ENCODE measurements at regions not wholly inside any gene's neighbourhood (a gene's known extent, or its start where the extent isn't known, plus 50 kb on each side); places are given as distances from the start of the nearest gene placed in this dataset.

GRCh38 chr2:147628971-147629421, 215.8 kb upstream of the ACVR2A start:
- TF ChIP-seq CTCF (IDR thresholded peaks at IDR 0.05), result no peak
- H3K9me3 Mint-ChIP-seq (ENCODE audit: unreplicated experiment), result no peaks in the 10 kb centered on the region
- H3K27ac Mint-ChIP-seq (ENCODE audit: unreplicated experiment), result no peak overlapping the region
- no peaks in the 10 kb centered on the region for H3K36me3 Mint-ChIP-seq (ENCODE audit: unreplicated experiment)
- no peaks in the 10 kb centered on the region for H3K27me3 Mint-ChIP-seq (ENCODE audit: unreplicated experiment)
- no peak overlapping the region for H3K4me3 Mint-ChIP-seq (ENCODE audit: unreplicated experiment)
- DNase-seq (ENCODE audit: extremely low spot score, unreplicated experiment), result no peak
- H3K4me1 Mint-ChIP-seq (ENCODE audit: unreplicated experiment), result no peaks in the 10 kb centered on the region

GRCh38 chr2:147623328-147623727, 221.5 kb upstream of the ACVR2A start:
- H3K36me3 Mint-ChIP-seq (ENCODE audit: unreplicated experiment), result no peaks in the 10 kb centered on the region
- no peaks in the 10 kb centered on the region for H3K9me3 Mint-ChIP-seq (ENCODE audit: unreplicated experiment)

GRCh38 chr2:147621656-147622197, 223.1 kb upstream of the ACVR2A start:
- Mint-ChIP-seq H3K4me3 (ENCODE audit: unreplicated experiment) (no peak overlapping the region), H3K9me3 (ENCODE audit: unreplicated experiment) (no peaks in the 10 kb centered on the region), H3K36me3 (ENCODE audit: unreplicated experiment) (no peaks in the 10 kb centered on the region), H3K27me3 (ENCODE audit: unreplicated experiment) (peaks cover 7% of the 10 kb centered on the region), H3K4me1 (ENCODE audit: unreplicated experiment) (no peaks in the 10 kb centered on the region), H3K27ac (ENCODE audit: unreplicated experiment) (no peak overlapping the region)
- DNase-seq (ENCODE audit: extremely low spot score, unreplicated experiment), result no peak
- no peak for TF ChIP-seq CTCF (IDR thresholded peaks at IDR 0.05)

More at GRCh38 chr2:147623328-147623727, 221.5 kb upstream of the ACVR2A start:
- Mint-ChIP-seq H3K27me3 (ENCODE audit: unreplicated experiment) (peaks cover 3% of the 10 kb centered on the region), H3K27ac (ENCODE audit: unreplicated experiment) (no peak overlapping the region), H3K4me1 (ENCODE audit: unreplicated experiment) (no peaks in the 10 kb centered on the region), H3K4me3 (ENCODE audit: unreplicated experiment) (no peak overlapping the region)
- DNase-seq (ENCODE audit: extremely low spot score, unreplicated experiment), result no peak
- no peak for TF ChIP-seq CTCF (IDR thresholded peaks at IDR 0.05)

GRCh38 chr2:147619808-147620207, 225.0 kb upstream of the ACVR2A start:
- no peaks in the 10 kb centered on the region for H3K9me3 Mint-ChIP-seq (ENCODE audit: unreplicated experiment)
- H3K36me3 Mint-ChIP-seq (ENCODE audit: unreplicated experiment), result no peaks in the 10 kb centered on the region
- H3K4me1 Mint-ChIP-seq (ENCODE audit: unreplicated experiment), result no peaks in the 10 kb centered on the region
- no peak overlapping the region for H3K4me3 Mint-ChIP-seq (ENCODE audit: unreplicated experiment)
- H3K27ac Mint-ChIP-seq (ENCODE audit: unreplicated experiment), result no peak overlapping the region
- H3K27me3 Mint-ChIP-seq (ENCODE audit: unreplicated experiment), result peaks cover 9% of the 10 kb centered on the region
- no peak for TF ChIP-seq CTCF (IDR thresholded peaks at IDR 0.05)
- no peak for DNase-seq (ENCODE audit: extremely low spot score, unreplicated experiment)

- H3K27me3 Mint-ChIP-seq (ENCODE audit: unreplicated experiment), result peaks cover 9% of the 10 kb centered on the region
- DNase-seq (ENCODE audit: extremely low spot score, unreplicated experiment), result no peak
- H3K4me1 Mint-ChIP-seq (ENCODE audit: unreplicated experiment), result peaks cover 4% of the 10 kb centered on the region
- H3K36me3 Mint-ChIP-seq (ENCODE audit: unreplicated experiment), result no peaks in the 10 kb centered on the region
- H3K27ac Mint-ChIP-seq (ENCODE audit: unreplicated experiment), result no peak overlapping the region
- TF ChIP-seq CTCF (IDR thresholded peaks at IDR 0.05), result no peak
- no peaks in the 10 kb centered on the region for H3K9me3 Mint-ChIP-seq (ENCODE audit: unreplicated experiment)
- H3K4me3 Mint-ChIP-seq (ENCODE audit: unreplicated experiment), result no peak overlapping the region
Measured at GRCh38 chr2:147615726-147616125, 229.1 kb upstream of the ACVR2A start.

Measured in osteocyte (in vitro differentiated cells).